ENCODE measurements at regions not wholly inside any gene's neighbourhood (a gene's known extent, or its start where the extent isn't known, plus 50 kb on each side); places are given as distances from the start of the nearest gene placed in this dataset.

DNA sequence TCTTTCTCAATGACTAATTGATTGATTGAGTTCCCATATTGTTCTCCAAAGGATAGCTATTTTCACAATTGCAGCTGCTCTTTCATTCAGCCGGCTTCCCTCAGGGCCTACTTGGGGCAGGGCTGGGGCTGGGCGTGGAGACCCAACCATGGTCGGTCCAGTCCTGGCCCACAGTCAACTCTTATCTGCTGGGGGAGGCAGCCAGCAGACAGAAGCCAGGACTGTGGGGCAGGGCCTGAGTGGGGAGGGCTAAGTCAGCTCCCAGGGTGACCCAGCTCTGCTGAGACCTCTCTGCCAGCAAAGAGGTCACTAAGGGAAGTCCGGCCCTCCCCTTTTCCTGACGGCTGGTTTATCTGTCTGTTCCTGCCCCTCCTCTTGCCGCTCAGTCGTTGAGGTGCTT lies 735.2 kb downstream of the TBC1D22A start (continued):
- TF ChIP-seq, protein P1, sequence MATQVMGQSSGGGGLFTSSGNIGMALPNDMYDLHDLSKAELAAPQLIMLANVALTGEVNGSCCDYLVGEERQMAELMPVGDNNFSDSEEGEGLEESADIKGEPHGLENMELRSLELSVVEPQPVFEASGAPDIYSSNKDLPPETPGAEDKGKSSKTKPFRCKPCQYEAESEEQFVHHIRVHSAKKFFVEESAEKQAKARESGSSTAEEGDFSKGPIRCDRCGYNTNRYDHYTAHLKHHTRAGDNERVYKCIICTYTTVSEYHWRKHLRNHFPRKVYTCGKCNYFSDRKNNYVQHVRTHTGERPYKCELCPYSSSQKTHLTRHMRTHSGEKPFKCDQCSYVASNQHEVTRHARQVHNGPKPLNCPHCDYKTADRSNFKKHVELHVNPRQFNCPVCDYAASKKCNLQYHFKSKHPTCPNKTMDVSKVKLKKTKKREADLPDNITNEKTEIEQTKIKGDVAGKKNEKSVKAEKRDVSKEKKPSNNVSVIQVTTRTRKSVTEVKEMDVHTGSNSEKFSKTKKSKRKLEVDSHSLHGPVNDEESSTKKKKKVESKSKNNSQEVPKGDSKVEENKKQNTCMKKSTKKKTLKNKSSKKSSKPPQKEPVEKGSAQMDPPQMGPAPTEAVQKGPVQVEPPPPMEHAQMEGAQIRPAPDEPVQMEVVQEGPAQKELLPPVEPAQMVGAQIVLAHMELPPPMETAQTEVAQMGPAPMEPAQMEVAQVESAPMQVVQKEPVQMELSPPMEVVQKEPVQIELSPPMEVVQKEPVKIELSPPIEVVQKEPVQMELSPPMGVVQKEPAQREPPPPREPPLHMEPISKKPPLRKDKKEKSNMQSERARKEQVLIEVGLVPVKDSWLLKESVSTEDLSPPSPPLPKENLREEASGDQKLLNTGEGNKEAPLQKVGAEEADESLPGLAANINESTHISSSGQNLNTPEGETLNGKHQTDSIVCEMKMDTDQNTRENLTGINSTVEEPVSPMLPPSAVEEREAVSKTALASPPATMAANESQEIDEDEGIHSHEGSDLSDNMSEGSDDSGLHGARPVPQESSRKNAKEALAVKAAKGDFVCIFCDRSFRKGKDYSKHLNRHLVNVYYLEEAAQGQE (IDR thresholded peaks at IDR 0.05; ENCODE audit: unreplicated experiment): no peak
- TF ChIP-seq JUNB (IDR thresholded peaks at IDR 0.05; ENCODE audit: unreplicated experiment) (no peak), NANOG (IDR thresholded peaks at IDR 0.05; ENCODE audit: borderline replicate concordance) (no peak), POLR2AphosphoS5 (IDR thresholded peaks at IDR 0.05; ENCODE audit: low read depth) (no peak), ZNF331 (CRISPR knock-in tag; IDR thresholded peaks at IDR 0.05; ENCODE audit: low read depth) (no peak)
- TF ChIP-seq, protein P2, sequence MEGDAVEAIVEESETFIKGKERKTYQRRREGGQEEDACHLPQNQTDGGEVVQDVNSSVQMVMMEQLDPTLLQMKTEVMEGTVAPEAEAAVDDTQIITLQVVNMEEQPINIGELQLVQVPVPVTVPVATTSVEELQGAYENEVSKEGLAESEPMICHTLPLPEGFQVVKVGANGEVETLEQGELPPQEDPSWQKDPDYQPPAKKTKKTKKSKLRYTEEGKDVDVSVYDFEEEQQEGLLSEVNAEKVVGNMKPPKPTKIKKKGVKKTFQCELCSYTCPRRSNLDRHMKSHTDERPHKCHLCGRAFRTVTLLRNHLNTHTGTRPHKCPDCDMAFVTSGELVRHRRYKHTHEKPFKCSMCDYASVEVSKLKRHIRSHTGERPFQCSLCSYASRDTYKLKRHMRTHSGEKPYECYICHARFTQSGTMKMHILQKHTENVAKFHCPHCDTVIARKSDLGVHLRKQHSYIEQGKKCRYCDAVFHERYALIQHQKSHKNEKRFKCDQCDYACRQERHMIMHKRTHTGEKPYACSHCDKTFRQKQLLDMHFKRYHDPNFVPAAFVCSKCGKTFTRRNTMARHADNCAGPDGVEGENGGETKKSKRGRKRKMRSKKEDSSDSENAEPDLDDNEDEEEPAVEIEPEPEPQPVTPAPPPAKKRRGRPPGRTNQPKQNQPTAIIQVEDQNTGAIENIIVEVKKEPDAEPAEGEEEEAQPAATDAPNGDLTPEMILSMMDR (conservative IDR thresholded peaks at IDR 0.05; ENCODE audit: low read depth in 2 of 2): no peak

DNA sequence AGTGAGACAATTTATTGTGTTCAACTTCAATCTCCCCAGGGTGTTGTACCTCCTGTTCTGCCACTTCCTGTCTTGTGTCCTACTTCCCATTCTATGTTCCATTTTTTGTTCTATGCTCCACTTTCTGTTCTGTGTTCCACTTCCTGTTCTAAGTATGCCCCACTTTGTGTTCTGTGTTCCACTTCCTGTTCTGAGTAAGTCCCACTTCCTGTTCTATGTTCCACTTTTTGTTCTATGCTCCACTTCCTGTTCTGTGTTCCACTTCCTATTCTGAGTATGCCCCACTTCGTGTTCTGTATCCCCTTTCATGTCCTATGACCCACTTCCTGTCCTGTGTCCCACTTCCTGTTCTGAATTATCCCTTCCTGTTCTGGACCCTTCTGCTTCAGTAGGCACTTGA lies 732.7 kb downstream of the TBC1D22A start:
- no peaks in the 10 kb centered on the region for H3K27me3 ChIP-seq (ENCODE audit: insufficient read depth)
- no peak overlapping the region for H3K27ac ChIP-seq (ENCODE audit: low read depth)
- H3K36me3 Mint-ChIP-seq (ENCODE audit: low read depth): peaks cover 69% of the 10 kb centered on the region
- no peak overlapping the region for H3K4me2 ChIP-seq
- no peak overlapping the region for H2AFZ ChIP-seq
- ATAC-seq (no peak), DNase-seq (ENCODE audit: low spot score) (no peak)
- peaks cover 97% of the 10 kb centered on the region for H3K9me3 Mint-ChIP-seq
- H3K27me3 Mint-ChIP-seq (ENCODE audit: insufficient read depth, low read depth, poor library complexity): peaks cover 7% of the 10 kb centered on the region
- H3K27ac Mint-ChIP-seq: no peak overlapping the region
- H3K4me3 ChIP-seq: no peak overlapping the region
- H4K20me1 ChIP-seq (replicated peaks; ENCODE audit: insufficient read depth): no peaks in the 10 kb centered on the region
- H3F3A ChIP-seq (replicated peaks; ENCODE audit: low read depth): no peaks in the 10 kb centered on the region
- H3K9me2 ChIP-seq (ENCODE audit: insufficient read depth): no peaks in the 10 kb centered on the region
- H3K4me3 Mint-ChIP-seq: no peak overlapping the region
- peaks cover 5% of the 10 kb centered on the region; the same call in 1 of the 2 replicates for H3K36me3 ChIP-seq (ENCODE audit: insufficient read depth)
- no peaks in the 10 kb centered on the region for H3K4me1 Mint-ChIP-seq
- H3K4me1 ChIP-seq (ENCODE audit: insufficient read depth): no peaks in the 10 kb centered on the region
- H3K79me2 ChIP-seq (replicated peaks; ENCODE audit: insufficient read depth): no peaks in the 10 kb centered on the region
- TF ChIP-seq POLR2AphosphoS5 (IDR thresholded peaks at IDR 0.05; ENCODE audit: low read depth) (no peak), CREB1 (CRISPR knock-in tag; IDR thresholded peaks at IDR 0.05; ENCODE audit: low read depth) (no peak), STAT1 (IDR thresholded peaks at IDR 0.05; ENCODE audit: unreplicated experiment) (no peak), JUNB (IDR thresholded peaks at IDR 0.05; ENCODE audit: unreplicated experiment) (no peak), NANOG (IDR thresholded peaks at IDR 0.05; ENCODE audit: borderline replicate concordance) (no peak), ZNF331 (CRISPR knock-in tag; IDR thresholded peaks at IDR 0.05; ENCODE audit: low read depth) (no peak)
- TF ChIP-seq, protein P2 (conservative IDR thresholded peaks at IDR 0.05; ENCODE audit: low read depth in 2 of 2): no peak
- TF ChIP-seq, protein P3, sequence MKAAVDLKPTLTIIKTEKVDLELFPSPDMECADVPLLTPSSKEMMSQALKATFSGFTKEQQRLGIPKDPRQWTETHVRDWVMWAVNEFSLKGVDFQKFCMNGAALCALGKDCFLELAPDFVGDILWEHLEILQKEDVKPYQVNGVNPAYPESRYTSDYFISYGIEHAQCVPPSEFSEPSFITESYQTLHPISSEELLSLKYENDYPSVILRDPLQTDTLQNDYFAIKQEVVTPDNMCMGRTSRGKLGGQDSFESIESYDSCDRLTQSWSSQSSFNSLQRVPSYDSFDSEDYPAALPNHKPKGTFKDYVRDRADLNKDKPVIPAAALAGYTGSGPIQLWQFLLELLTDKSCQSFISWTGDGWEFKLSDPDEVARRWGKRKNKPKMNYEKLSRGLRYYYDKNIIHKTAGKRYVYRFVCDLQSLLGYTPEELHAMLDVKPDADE (IDR thresholded peaks at IDR 0.05): no peak
- TF ChIP-seq, protein P4, sequence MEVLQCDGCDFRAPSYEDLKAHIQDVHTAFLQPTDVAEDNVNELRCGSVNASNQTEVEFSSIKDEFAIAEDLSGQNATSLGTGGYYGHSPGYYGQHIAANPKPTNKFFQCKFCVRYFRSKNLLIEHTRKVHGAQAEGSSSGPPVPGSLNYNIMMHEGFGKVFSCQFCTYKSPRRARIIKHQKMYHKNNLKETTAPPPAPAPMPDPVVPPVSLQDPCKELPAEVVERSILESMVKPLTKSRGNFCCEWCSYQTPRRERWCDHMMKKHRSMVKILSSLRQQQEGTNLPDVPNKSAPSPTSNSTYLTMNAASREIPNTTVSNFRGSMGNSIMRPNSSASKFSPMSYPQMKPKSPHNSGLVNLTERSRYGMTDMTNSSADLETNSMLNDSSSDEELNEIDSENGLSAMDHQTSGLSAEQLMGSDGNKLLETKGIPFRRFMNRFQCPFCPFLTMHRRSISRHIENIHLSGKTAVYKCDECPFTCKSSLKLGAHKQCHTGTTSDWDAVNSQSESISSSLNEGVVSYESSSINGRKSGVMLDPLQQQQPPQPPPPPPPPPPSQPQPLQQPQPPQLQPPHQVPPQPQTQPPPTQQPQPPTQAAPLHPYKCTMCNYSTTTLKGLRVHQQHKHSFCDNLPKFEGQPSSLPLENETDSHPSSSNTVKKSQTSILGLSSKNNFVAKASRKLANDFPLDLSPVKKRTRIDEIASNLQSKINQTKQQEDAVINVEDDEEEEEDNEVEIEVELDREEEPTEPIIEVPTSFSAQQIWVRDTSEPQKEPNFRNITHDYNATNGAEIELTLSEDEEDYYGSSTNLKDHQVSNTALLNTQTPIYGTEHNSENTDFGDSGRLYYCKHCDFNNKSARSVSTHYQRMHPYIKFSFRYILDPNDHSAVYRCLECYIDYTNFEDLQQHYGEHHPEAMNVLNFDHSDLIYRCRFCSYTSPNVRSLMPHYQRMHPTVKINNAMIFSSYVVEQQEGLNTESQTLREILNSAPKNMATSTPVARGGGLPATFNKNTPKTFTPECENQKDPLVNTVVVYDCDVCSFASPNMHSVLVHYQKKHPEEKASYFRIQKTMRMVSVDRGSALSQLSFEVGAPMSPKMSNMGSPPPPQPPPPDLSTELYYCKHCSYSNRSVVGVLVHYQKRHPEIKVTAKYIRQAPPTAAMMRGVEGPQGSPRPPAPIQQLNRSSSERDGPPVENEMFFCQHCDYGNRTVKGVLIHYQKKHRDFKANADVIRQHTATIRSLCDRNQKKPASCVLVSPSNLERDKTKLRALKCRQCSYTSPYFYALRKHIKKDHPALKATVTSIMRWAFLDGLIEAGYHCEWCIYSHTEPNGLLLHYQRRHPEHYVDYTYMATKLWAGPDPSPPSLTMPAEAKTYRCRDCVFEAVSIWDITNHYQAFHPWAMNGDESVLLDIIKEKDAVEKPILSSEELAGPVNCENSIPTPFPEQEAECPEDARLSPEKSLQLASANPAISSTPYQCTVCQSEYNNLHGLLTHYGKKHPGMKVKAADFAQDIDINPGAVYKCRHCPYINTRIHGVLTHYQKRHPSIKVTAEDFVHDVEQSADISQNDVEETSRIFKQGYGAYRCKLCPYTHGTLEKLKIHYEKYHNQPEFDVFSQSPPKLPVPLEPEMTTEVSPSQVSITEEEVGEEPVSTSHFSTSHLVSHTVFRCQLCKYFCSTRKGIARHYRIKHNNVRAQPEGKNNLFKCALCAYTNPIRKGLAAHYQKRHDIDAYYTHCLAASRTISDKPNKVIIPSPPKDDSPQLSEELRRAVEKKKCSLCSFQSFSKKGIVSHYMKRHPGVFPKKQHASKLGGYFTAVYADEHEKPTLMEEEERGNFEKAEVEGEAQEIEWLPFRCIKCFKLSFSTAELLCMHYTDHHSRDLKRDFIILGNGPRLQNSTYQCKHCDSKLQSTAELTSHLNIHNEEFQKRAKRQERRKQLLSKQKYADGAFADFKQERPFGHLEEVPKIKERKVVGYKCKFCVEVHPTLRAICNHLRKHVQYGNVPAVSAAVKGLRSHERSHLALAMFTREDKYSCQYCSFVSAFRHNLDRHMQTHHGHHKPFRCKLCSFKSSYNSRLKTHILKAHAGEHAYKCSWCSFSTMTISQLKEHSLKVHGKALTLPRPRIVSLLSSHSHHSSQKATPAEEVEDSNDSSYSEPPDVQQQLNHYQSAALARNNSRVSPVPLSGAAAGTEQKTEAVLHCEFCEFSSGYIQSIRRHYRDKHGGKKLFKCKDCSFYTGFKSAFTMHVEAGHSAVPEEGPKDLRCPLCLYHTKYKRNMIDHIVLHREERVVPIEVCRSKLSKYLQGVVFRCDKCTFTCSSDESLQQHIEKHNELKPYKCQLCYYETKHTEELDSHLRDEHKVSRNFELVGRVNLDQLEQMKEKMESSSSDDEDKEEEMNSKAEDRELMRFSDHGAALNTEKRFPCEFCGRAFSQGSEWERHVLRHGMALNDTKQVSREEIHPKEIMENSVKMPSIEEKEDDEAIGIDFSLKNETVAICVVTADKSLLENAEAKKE (CRISPR knock-in tag; IDR thresholded peaks at IDR 0.05): no peak

Measured in GM23338 (cell line).